CD4-positive, alpha-beta T cell treated with Interleukin-10 for 1 hour (primary cell): ENCODE measurements at regions not wholly inside any gene's neighbourhood (a gene's known extent, or its start where the extent isn't known, plus 50 kb on each side); places are given as distances from the start of the nearest gene placed in this dataset.
"Not testable (repeated sequence)": the region's sequence is repeated elsewhere in the genome, so short reads cannot be mapped to it uniquely, and the experiment has no call there.

Experiments
- DNase-seq: peaks from one replicate; pipeline ENCODE4 v3.0.0-alpha.2; 2020

- DNase-seq: no peak
Observed at GRCh38 chr7:119908948-119909347, 364.0 kb upstream of the KCND2 start.

DNA sequence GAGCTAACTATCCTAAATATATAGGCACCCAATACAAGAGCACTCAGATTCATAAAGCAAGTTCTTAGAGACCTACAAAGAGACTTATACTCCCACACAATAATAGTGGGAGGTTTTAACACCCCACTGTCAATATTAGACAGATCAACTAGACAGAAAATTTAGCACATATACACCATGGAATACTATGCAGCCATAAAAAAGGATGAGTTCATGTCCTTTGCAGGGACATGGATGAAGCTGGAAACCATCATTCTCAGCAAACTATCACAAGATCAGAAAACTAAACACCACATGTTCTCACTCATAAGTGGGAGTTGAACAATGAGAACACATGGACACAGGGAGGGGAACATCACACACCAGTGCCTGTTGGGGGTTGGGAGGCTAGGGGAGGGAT lies 358.9 kb upstream of the KCND2 start:
- not testable (repeated sequence) for DNase-seq

- no peak for DNase-seq
Observed at GRCh38 chr7:119916501-119916900, 356.5 kb upstream of the KCND2 start.

- no peak for DNase-seq
Observed at GRCh38 chr7:119918185-119918584, 354.8 kb upstream of the KCND2 start.

DNA sequence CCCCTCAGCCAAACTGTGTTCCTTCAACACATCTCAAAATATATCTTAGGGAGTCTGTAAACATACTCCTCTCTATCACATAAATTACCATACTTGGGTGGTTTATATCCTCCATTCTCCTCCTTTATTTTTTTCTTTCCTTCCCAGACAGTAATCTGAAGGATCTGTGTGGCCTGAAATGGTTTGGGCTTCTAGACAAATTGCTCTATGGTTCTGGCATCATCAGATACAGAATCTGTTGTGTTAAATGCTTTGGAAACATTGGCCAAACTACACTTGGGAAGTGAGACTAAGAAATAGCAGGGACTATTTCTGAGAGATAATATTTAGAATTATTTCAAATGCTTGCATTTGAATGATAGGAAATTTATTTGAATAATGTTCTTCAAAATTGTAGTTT lies 353.0 kb upstream of the KCND2 start:
- no peak for DNase-seq

DNA sequence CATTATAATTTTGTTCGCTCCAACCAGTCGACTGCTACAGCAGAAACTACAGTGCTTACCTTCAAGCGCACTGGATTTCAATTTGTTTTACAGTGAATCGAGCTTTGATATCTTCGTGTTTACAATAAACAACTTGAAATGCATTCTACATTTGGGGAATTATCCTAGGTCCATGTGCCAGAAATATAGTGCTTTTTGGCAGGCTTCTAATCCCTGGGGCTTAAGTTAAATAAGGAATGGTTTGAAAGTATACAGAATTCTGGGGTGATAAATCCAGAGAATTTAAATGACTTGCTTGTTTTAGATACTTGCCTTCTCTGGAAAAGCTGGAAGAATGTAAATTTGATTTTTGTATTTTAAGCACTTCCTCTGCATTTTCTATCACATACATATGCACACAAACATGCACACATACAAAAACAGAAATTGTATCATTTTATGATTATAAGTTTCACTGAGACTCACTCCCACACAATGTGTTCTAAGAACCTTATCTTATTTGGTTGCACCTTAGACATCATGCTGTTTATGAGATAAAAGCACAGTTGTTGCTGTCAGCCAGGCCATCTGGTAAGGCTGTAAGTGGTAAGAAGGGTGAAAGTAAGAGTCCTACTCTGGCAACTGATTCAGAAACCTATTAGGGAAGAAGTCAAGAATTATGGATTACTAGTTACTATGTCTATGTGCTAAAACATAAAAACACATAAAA lies 347.2 kb upstream of the KCND2 start:
- DNase-seq: no peak

DNA sequence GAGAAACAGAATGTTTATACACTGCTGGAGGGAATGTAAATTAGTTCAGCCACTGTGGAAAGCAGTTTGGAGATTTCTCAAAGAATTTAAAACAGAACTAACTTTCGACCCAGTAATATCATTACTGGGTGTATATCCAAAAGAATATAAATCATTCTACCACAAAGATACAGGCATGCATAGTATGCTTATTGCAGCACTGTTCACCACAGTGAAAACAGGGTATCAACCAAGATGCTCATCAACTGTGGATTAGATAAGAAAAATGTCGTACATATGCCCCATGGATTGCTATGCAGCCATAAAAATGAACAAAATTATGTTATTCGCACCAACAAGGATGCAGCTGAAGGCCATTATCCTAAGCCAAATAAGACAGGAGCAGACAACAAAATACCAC lies 343.1 kb upstream of the KCND2 start:
- no peak for DNase-seq

DNA sequence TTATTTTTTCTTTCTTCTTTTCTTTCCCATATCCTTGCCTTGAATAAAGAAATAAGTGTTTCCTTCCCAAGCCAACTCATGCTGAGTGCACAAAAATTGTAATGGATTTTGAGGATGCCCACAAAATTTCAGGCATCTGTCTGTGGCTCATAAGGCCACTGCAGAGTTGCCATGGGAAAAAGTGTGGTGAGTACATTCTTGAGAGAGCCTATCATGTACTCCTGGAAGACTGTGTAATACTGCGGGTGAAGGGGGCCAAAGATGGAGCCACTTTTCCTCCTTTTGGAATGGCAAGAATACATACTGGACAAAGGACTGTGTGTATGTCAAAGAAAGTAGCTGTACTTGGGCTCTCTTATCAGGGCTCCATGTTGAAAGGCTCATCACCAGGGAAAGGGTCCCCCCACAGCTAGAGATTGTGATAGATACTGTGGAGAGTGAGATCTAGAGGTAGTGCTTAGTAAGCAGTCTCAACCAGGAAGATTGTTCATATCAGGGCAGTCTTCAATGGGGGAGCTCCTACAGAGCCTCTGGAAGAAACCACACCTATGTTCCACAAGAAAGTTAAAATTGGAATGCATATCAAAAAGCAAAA lies 341.6 kb upstream of the KCND2 start:
- DNase-seq: no peak

DNA sequence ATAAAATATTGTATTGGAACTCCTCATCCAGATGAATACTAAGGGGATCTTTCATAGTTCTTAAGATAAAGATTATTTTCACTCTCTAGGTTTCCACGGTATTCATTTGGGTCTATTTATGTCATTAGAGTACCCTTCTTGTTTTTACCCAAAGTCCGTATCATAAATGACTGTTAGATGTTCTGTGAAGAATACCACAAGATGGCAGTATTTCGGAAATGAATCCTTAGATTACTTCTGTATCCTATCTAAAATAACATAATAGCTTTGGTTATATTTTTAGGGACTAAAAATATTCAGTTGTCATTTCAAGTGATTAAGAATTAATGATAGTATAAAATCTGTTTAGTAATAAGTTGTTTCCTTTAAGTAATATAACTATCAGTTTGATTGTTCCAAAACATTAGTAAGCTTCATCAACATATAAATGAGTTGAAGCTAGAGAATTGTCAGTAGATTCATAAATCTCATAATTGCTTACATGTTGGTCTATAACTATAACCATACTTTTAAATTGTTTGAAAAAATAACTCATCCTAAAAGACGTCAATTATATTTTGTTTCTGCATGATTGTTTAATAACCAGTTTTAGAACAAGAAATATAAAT lies 337.5 kb upstream of the KCND2 start:
- DNase-seq: no peak

- DNase-seq: no peak
Observed at GRCh38 chr7:119936836-119937235, 336.1 kb upstream of the KCND2 start.

- DNase-seq: no peak
Observed at GRCh38 chr7:119937745-119938144, 335.2 kb upstream of the KCND2 start.

DNA sequence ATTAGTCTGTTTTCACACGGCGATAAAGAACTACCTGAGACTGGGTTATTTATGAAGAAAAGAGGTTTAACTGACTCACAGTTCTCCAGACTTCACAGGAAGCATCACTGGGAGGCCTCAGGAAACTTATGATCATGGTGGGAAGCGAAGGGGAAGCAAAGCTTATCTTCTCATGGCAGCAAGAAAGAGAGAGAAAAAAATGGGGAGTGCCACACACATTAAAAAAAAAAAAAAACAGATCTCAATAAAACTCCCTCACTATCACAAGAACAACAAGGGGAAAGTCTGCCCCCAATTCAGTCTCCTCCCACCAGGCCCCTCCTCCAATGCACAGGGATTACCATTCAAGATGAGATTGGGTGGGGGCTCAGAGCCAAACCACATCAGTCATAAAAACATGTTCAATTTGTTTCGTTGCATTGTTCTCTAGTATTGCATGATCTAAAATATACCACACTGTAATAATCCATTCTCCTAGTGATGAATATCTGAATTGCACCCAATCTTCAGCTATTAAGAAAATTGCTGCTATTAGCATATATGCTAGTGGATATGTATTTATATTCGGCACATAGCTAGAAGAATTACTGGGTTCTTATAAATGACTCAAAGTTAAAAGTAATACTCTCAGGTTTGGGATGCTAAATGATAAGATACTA lies 328.9 kb upstream of the KCND2 start:
- no peak for DNase-seq

DNA sequence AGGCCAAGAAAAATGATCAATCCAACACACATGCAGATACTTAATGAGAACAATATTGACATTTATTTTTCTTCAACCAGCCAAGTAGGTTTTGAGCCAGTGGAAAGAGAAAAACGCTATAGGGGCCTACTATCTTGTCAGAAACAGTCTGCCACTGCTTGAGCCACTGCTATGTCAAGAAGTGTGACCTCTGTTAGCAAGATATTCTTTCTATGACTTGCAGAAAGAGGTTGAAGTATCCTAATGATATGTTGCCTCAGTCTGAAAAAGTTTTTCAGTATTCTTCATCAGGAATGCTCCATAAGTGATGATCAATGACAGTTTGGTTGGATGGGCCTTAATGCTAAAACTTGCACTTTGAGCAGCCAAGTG lies 328.4 kb upstream of the KCND2 start:
- DNase-seq: no peak

- no peak for DNase-seq
Observed at GRCh38 chr7:119945822-119946221, 327.2 kb upstream of the KCND2 start.

DNA sequence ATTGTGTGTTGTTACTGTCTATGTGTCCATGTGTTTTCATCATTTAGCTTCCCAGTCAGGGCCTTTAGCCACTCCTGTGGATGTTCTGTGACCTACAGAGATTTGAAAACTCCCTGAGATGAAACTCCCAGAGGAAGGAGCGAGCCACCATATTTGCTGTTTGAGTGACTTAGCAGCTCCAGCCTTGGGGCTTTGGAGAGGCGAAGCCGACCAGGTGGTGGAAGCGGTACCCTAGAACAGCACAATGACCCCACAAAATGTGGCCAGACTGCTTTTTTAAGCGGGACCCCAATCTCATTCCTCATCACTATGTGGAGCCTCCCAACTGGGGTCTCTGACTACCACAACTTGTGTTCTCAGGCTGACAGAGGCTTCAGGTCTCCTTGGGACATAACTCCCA lies 323.9 kb upstream of the KCND2 start:
- DNase-seq: no peak

DNA sequence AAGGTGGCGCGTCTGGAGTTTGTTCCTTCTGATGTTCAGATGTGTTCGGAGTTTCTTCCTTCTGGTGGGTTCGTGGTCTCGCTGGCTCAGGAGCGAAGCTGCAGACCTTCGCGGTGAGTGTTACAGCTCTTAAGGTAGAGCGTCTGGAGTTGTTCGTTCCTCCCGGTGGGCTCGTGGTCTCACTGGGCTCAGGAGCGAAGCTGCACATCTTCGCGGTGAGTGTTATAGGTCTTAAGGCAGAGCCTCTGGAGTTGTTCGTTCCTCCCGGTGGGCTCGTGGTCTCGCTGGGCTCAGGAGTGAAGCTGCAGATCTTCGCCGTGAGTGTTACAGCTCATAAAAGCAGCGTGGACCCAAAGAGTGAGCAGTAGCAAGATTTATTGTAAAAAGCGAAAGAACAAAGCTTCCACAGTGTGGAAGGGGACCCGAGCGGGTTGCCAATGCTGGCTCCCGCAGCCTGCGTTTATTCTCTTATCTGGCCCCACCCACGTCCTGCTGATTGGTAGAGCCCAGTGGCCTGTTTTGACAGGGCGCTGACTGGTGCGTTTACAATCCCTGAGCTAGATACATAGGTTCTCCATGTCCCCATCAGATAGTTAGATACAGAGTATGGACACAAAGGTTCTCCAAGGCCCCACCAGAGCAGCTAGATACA lies 322.5 kb upstream of the KCND2 start:
- DNase-seq: not testable (repeated sequence)

DNA sequence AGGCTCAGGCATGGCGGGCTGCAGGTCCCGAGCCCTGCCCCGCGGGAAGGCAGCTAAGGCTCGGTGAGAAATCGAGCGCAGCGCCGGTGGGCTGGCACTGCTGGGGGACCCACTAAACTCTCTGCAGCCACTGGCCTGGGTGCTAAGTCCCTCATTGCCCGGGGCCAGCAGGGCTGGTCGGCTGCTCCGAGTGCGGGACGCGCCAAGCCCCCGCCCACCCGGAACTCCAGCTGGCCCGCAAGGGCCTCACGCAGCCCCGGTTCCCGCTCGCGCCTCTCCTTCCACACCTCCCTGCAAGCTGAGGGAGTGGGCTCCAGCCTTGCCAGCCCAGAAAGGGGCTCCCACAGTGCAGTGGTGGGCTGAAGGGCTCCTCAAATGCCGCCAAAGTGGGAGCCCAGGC lies 321.4 kb upstream of the KCND2 start:
- DNase-seq: not testable (repeated sequence)

DNA sequence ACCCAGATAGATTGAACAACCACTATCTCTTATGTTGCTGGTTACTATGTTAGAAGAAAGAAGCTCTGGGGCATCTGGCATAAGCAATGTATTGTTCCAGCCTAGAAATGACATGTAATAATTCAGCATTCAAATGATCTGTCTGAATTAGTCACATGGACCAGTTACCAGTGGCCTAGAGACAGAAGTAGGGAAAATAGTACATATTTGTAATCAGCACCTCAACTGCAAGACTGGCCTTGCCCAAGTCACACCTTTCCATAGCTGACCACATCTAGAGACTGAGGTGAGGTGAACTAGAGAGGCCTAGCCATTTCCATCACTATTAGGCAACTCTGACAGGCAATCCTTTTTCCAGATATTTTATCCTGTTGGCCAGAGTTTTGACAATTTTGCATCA lies 315.6 kb upstream of the KCND2 start:
- DNase-seq: no peak

DNA sequence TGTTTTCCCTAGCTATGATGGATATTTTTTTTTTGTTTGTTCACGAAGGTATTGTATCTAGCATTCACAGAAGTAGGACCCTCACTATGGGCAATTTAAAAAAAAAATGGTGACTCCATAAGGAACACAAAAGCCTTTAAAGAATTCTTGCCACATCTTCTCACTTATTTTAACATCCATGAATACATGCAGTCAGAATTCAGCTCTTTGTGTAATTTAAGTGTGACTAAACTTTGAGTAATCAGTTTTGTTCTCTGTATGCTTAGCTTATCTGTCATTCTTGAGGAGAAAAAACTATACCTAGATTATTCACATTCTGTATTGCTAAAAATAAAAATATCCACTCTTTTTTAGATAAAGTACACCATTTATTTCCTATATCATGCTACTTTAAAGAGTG lies 313.2 kb upstream of the KCND2 start:
- no peak for DNase-seq

- DNase-seq: no peak
Observed at GRCh38 chr7:119963654-119964053, 309.3 kb upstream of the KCND2 start.

- DNase-seq: no peak
Observed at GRCh38 chr7:119964065-119964464, 308.9 kb upstream of the KCND2 start.

DNA sequence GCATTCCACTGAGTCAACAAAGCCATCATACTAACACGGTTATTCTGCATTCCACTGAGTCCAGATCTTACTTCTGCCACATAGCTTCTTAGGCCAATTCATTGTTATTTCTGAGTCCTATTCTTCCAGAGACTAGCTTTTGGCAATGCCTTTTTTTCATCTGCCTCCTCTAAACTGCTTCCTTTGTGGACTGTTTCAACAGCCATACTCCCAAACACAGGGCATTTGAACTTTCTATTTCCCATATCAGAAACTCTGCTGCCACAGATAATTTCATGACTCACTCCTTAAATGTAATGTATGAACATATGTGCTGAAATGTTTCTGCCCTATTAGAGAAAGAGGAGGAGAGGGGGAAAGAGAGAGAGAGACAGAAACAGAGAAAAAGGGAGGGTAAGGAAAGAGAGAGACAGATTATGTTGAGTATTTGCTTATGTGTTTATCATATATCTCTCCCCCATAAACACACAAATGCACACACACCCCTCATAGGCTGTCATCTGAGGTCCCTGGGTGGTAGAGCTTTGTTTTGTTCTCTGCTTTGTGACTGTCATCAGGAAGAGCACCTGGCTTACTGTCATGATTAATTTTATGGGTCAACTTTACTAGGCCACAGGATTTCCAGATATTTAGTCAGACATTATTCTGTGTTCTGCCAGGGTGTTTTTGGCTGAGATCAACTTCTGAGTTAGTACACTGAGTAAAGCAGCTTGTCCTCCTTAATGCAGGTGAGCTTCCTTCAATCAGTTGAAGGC lies 308.0 kb upstream of the KCND2 start:
- DNase-seq: no peak

DNA sequence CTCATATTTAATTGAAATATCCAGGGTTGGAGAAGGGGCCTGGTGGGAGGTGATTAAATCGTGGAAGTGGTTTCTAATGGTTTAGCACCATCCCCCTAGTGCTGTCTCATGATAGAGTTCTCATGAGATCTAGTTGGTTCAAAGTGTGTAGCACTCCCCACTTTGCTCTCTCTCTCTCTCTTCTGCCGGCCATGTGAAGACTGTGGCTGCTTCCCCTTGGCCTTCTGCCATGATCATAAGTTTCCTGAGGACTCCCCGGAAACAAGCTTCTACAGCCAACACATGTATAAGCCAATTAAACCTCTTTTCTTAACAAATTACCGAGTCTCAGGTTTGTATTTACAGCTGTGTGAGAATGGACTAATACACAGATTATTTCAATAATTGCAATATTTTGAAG lies 305.8 kb upstream of the KCND2 start:
- DNase-seq: no peak
